ENCODE measurements at regions not wholly inside any gene's neighbourhood (a gene's known extent, or its start where the extent isn't known, plus 50 kb on each side); places are given as distances from the start of the nearest gene placed in this dataset.
"Not testable (repeated sequence)": the region's sequence is repeated elsewhere in the genome, so short reads cannot be mapped to it uniquely, and the experiment has no call there.

DNA sequence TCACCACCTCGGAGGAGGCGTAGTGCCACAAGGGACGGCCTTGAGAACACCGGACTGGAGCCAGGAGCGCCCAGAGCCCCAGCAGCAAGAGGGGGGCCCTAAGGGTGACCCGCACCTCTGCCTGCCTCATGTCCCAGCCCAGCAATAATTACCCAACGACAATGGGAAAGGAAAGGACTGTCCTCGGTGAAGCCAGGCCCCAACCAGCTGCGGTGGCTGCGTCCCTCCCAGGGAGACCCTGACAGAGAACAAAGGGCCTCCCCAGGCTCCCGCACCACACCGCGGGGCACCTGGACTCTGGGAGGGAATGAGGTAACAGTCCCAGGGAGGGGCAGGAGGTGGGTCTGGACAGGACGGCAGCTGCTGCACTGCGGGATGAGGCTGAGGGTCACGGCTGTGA, 493.4 kb downstream of the GOLGA6L6 start:
- not testable (repeated sequence) for DNase-seq (ENCODE audit: low read depth); H3K4me3 ChIP-seq (ENCODE audit: low read depth, low read length)

DNA sequence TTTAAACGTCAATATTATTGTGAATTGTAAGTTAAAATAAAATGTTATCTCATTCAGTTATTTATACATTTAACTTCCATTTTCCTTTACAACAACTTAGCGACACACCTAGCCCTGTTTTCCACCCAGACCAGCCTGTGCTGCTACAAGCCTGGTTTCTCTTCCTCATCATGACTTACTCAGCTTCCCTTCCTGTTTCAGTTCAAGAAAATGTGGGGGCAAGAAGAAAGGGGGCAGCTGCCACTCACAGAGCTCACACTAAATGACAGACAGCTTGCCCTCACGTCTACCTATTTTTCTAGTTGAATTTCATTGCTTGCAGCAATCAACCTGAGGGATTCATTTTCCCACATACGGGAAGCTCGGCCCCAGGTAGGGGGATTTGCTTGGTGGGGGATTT, 496.4 kb downstream of the GOLGA6L6 start:
- not testable (repeated sequence) for H3K4me3 ChIP-seq (ENCODE audit: low read depth, low read length); DNase-seq (ENCODE audit: low read depth)

DNA sequence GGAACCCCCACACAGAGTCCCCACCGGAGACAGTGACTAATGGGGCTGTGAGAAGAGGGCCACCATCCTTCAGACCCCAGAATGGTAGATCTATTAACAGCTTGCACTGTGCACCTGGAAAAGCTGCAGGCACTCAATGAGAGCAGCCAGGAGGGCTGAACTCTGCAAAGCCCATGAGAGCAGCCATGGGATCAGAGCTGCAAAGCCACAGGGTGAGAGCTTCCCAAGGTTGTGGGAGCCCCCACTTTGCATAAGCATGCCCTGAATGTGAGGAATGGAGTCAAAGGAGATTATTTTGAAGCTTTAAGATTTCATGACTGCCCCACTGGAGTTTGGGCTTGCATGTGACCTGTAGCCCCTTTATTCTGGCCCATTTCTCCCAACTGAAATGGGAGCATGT, 500.9 kb downstream of the GOLGA6L6 start:
- H3K4me3 ChIP-seq (ENCODE audit: low read depth, low read length); DNase-seq (ENCODE audit: low read depth): not testable (repeated sequence)

DNA sequence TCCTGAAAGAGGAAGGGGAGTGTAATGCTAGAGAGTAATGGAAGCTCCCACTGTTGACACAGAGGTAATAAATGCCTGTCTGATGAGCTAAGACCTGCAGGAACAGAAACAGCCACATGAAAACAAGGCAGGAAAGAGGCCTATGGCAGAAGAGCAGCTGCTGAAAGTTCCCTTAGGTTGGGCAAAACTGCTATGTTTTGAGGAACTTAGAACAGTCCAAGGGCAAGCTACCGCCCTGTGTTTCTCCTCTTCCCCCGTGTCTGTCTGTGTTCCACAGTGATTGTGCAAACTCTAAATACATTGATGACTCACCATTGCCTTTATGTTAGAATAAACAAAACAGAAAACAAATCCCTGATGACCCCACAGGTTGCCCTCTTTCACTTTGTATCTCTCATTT, 516.6 kb downstream of the GOLGA6L6 start:
- not testable (repeated sequence) for DNase-seq (ENCODE audit: low read depth)

DNA sequence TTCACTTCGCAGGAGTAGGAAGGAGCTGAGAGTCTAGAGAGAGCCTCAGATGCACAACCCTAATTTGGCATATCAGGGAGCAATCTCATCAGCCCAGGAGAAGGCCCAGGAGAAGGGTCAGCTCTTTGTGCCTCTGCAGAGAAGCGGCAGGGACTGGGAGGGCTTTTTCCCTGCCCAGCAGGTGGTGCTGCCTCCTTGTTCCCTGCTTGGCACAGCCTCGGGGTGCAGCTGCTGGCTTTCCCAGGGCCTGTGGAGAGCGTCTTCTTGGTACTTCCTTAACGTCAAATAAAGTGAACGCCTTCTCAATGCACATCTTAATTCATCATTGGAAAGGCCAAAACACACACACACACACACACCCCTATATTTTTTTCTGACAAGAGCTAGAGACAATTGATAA, 519.3 kb downstream of the GOLGA6L6 start:
- H3K4me3 ChIP-seq (ENCODE audit: low read depth, low read length); DNase-seq (ENCODE audit: low read depth): not testable (repeated sequence)

More for the DNA sequence above, 516.6 kb downstream of the GOLGA6L6 start:
- not testable (repeated sequence) for H3K4me3 ChIP-seq (ENCODE audit: low read depth, low read length)

DNA sequence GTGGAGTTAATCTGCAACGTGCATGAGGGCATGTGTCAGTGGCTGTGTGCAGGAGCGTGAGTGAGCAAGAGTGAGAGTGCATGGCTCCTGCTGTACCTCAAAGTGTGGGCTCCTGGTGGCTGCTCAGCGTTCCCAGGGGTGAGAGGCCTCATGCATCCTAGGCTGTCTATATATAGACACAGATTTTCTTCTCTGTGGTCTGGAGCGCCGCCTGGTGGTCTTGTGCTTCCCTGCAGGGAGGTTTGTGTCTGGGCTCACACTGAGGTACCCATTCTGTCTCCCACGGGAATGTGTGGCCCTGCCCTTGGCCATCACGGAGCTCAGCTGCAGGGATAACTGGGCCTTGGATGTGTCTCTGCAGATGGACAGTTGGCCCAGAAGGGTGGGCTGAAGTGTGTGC, 520.2 kb downstream of the GOLGA6L6 start:
- DNase-seq (ENCODE audit: low read depth); H3K4me3 ChIP-seq (ENCODE audit: low read depth, low read length): not testable (repeated sequence)

DNA sequence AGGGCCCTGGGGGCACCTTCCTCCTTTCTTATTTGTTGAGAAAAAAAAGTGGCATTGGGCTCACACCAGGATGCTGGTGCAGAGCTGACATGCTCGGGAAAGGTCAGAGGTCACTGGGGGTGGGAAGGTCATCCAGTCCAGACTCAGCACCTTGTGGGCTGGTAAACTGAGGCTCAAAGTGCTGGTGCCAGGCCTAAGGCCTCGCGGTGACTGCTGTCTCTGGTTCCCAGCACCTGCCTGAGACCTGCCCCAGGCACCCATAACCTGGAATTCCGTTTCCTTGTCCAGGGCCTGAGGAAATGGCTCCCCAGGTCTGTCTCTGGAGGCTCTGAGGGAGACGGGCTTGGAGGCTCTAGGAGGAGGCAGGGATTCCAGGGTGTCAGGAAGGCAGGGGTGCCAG, 521.0 kb downstream of the GOLGA6L6 start:
- DNase-seq (ENCODE audit: low read depth); H3K4me3 ChIP-seq (ENCODE audit: low read depth, low read length): not testable (repeated sequence)

DNA sequence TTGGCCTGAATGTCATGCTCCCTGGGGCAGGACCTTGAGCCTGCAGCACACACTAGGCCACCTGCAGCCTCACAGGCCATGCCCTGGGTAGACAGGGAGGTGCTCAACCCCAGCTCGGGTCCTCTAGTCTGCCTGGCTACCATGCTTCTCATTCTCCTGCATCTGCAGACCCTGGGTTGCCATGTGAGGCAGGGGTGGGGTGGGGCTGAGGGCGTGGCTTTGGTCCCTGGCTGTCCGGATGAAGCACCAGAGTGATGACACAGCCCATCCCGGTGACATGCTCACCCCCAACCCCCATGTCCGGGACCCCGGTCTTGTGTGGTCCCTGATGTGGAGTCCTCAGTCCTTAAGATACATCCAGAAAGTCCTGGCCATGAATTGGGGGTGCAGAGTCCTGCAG, 521.8 kb downstream of the GOLGA6L6 start:
- H3K4me3 ChIP-seq (ENCODE audit: low read depth, low read length); DNase-seq (ENCODE audit: low read depth): not testable (repeated sequence)

DNA sequence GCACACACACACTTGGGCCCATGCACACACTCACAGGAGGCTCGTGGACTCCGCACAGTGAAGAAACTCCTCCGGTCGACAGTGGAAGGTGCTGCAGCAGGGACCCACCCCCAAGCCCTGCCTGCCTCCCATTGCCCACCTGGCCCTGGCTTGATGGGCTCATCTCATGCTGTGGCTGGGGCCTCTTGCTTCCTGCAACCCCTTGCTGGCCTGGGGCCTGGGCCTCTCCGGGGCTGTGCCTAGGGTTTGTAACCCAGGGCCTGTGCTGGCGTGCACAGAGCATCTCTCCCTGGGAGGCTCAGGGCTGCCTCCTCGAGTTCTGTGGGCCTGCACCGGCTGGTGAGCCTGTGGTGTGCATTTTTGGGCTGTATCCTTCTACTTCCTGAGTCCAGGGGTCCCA, 524.0 kb downstream of the GOLGA6L6 start:
- DNase-seq (ENCODE audit: low read depth); H3K4me3 ChIP-seq (ENCODE audit: low read depth, low read length): not testable (repeated sequence)

DNA sequence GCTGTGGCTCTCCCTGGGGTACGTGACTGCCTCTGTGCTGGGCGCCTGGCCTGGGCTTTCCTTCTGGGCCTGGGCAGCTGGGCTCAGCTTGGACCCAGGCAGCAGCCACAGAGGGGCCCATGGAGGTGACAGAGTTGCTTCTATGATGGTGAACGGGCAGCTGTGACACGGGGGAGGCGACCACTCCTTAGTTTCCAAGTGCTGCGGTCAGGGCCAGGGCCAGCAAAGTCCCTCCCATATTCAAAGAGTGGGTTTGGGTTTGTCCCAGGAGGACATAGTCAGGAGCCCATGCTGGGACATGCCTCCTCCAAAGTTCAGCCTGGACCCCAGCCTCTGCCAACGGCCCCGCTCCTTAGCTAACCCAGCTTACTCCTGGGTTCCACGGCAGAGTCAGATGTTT, 524.7 kb downstream of the GOLGA6L6 start:
- H3K4me3 ChIP-seq (ENCODE audit: low read depth, low read length); DNase-seq (ENCODE audit: low read depth): not testable (repeated sequence)

DNA sequence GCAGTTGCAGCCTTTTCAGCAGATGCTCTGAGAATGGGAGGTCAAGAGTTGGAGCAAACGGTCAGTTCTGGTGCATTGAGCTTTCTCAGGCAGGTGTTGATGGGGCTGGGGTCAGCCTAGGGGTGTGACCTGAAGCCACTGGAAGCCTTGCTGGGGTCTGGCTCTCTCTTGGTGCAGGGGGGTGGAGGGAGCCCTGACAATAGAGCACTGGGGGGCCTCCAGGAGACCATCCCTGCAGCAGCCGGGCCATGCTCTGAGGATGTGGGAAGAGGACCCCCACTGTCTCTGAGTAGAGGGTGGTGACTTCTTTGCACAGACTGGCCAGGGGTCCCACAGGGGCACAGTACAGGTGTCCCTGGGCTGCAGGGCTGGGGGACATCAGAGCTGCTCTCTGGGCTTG, 528.8 kb downstream of the GOLGA6L6 start:
- not testable (repeated sequence) for H3K4me3 ChIP-seq (ENCODE audit: low read depth, low read length); DNase-seq (ENCODE audit: low read depth)

DNA sequence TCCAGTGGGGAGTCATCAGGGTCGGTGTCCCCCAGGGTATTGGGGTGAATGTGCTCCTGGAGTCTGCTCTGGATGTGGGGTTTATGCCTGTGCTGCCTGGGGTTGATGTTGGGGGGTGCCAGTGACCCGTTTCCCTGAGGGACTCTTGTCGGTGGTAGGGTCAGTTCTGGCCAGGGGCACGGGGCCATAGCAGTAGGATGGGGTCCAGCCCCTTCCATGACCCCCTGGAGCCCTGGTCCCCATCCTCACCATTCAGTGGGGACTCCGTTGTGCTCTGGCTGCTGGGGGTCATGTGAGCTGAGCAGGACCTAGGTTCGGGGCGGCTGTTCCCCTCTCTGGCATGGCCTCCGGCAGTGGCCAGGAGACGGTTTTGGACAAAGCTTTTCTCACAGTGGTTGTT, 530.8 kb downstream of the GOLGA6L6 start:
- DNase-seq (ENCODE audit: low read depth); H3K4me3 ChIP-seq (ENCODE audit: low read depth, low read length): not testable (repeated sequence)

DNA sequence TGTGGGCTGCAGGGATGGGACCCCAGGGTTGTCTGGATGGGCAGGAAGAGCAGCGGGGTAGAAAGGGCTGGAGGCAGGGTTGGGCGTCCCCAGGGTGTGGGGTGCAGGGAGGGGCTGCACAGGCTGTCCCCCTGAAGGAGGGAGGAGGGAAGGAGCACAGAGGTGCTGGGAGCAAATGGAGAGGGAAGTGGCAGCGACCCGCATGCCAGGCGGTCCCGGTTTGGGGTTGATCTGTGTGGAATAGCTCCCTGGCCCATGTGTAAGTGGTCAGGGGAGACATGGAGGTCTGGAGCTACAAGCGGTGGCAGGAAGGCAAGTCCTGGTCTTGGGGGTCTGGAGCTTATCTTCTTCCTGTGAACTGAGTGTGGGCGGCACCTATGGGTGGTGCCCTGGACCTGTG, 532.0 kb downstream of the GOLGA6L6 start:
- not testable (repeated sequence) for H3K4me3 ChIP-seq (ENCODE audit: low read depth, low read length); DNase-seq (ENCODE audit: low read depth)

DNA sequence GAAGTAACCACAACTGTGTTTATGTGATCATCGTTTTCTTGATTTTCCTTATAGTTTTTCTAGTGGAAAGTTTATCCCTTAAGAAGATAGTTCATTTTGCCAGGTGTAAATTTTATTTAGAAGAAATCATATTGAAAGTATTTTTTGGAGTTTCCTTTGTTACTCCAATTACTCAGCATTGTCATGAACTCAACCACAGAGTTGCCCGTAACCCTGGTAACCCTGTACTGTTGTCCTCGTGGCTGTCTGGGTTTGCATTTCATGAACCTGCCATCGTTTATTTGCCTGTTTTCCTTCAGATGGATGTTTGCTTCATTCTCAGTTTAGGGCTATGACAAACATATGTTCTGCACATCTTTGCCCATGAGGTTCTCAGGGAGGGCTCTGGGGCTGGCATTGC, 534.3 kb downstream of the GOLGA6L6 start:
- H3K4me3 ChIP-seq (ENCODE audit: low read depth, low read length); DNase-seq (ENCODE audit: low read depth): not testable (repeated sequence)

DNA sequence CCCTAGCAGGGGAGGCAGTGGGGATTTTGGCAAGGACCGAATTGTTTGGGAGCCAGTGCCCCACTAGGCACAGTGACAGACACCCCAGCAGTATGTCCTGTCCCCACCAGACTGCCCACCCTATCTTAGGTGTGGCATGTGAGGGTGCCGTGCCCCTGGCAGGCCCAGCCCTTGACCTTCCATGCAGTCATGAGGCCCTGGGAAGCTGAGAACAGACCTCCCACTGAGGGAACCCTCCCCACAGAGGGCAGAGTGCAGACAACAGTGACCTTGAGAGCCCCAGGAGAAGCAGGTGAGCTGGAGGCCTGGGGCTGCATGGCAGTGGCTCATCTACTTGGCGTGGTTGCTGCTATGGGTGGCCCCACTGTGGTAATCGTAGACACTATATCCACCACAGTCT, 538.1 kb downstream of the GOLGA6L6 start:
- H3K4me3 ChIP-seq (ENCODE audit: low read depth, low read length); DNase-seq (ENCODE audit: low read depth): not testable (repeated sequence)

DNA sequence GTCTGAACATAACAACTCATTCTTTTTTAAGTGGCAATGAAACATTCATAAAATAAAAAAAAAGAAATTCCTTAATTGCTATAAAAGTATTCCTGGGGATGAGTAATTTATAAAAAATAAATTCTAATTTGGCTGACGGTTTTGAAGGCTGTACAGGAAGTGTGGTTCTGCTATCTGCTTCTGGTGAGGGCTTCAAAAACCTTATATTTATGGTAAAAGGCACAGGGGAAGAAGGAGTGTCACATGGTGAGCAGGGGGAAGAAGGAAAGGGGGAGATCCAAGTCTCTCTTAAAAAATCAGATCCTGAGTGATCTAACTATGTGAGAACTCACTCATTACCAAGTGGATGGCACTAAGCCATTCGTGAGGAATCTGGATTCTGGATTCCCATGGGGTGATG, 539.0 kb downstream of the GOLGA6L6 start:
- H3K4me3 ChIP-seq (ENCODE audit: low read depth, low read length); DNase-seq (ENCODE audit: low read depth): not testable (repeated sequence)

DNA sequence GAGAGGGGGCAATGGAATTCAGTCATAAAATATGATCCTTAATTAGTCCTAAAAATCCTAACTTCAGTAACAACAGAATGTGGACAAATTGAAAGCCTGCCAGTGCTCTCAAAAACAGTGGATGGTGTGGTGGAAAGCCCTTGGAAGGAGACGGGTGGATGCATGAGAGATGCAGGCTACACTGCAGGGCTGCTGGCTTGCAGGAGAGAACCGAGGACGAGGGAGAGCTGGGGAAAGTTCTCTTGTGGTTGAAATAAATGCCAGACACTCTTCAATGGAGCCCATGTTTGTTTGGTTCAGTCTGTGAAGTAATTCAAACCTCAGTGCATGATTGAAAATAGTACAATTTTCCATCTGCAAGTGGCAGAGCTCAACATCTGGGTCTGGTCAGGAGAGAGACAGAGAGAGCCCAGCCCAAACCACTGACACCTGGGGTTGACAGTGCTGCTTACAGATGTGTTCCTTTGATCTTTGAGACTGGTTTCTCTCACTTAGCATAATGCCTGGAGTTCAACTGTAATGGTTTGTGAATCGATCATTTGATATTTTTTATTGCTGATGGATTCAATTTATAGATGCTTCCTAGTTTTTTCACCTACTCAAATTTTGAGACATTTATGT, 544.9 kb downstream of the GOLGA6L6 start:
- H3K4me3 ChIP-seq (ENCODE audit: low read depth, low read length); DNase-seq (ENCODE audit: low read depth): not testable (repeated sequence)

DNA sequence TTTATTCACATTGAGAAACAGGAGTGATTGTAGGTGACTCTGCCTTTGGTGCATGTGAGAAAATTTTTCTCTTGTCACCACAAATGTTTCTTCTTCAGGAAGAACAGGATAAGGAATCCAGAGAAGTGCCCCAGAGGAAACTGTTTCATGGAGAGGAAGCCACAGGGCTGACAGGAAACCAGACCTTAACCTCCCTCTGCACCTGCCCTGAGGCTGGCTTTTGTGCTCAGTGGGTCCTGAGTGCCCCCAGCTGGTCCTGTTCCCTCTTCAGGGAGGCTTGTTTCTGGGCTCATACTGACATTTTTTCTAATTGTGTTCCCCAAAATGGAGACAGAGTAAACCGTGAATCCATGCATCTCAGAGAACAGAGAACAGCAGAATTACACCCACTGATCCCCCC, 546.3 kb downstream of the GOLGA6L6 start:
- DNase-seq (ENCODE audit: low read depth), result not testable (repeated sequence)

More for the DNA sequence above, 546.3 kb downstream of the GOLGA6L6 start:
- H3K4me3 ChIP-seq (ENCODE audit: low read depth, low read length), result not testable (repeated sequence)

All from choroid plexus epithelial cell (primary cell).